HepG2 (cell line): ENCODE measurements at regions not wholly inside any gene's neighbourhood (a gene's known extent, or its start where the extent isn't known, plus 50 kb on each side); places are given as distances from the start of the nearest gene placed in this dataset.

ENCODE experiments used
- CTCF ChIP-seq: sonication (generic); formaldehyde crosslinking; IDR thresholded peaks from 2 replicates; pipeline ENCODE4 v1.5.0; 2020; ENCODE audit warnings: mild to moderate bottlenecking, missing genetic modification reagents, moderate library complexity
- FOXK1 ChIP-seq: sonication (generic); formaldehyde crosslinking; IDR thresholded peaks from 2 replicates; pipeline ENCODE4 v1.4.0; 2020; ENCODE audit warnings: low read depth, missing genetic modification reagents, borderline replicate concordance
- MEIS1 ChIP-seq: sonication (generic); formaldehyde crosslinking; IDR thresholded peaks from 2 replicates; pipeline ENCODE4 v1.9.0; 2021; ENCODE audit warnings: mild to moderate bottlenecking, missing genetic modification reagents, moderate library complexity, borderline replicate concordance
- NBN ChIP-seq: fragments of 450-650 bp; conservative IDR thresholded peaks from 2 replicates; pipeline ENCODE4 v1.6.1; 2017
- SNAI1 ChIP-seq: sonication (generic); formaldehyde crosslinking; IDR thresholded peaks from 2 replicates; pipeline ENCODE4 v1.5.0; 2020; ENCODE audit warnings: mild to moderate bottlenecking, missing genetic modification reagents, borderline replicate concordance
- U2AF2 ChIP-seq: fragments of 200-400 bp; formaldehyde crosslinking; IDR thresholded peaks from 2 replicates; pipeline ENCODE4 v1.6.1; 2017; ENCODE audit warnings: low read depth, mild to moderate bottlenecking, low read length
- ZBTB1 ChIP-seq: sonication (generic); formaldehyde crosslinking; IDR thresholded peaks from 2 replicates; pipeline ENCODE4 v1.4.0; 2020; ENCODE audit warnings: missing genetic modification reagents, borderline replicate concordance
- ZFP1 ChIP-seq: IDR thresholded peaks from 2 replicates; pipeline ENCODE4 v1.6.1; 2016
- ZNF510 ChIP-seq: sonication (generic); formaldehyde crosslinking; IDR thresholded peaks from 2 replicates; pipeline ENCODE4 v1.4.0; 2020; ENCODE audit warnings: low read depth, mild to moderate bottlenecking, missing genetic modification reagents
- ZNF678 ChIP-seq: sonication (generic); formaldehyde crosslinking; IDR thresholded peaks from 2 replicates; pipeline ENCODE4 v1.4.0; 2020; ENCODE audit warnings: mild to moderate bottlenecking, missing genetic modification reagents

DNA sequence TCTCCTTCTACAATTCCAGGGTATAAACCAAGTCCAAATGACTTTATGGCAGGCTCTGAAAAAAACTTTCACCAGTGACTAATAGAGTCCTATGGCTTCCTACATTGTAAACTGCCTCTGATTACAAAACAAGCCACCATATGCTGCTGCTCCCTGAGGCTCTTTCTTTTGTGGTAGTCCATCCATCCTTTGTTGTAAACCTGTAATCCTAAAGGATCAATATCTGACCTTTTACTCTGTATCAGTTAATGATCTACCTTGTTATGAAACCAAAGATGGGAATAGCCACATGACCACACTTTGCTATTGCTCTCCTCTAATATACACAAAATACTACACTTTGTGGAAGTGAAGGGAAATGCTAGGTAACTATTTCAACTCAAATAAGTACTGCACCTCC lies 434.7 kb upstream of the AGTR1 start:
- TF ChIP-seq ZNF510 (CRISPR knock-in tag), result no peak
- TF ChIP-seq ZBTB1, result no peak
- TF ChIP-seq U2AF2, result no peak
- no peak for TF ChIP-seq NBN
- no peak for TF ChIP-seq MEIS1 (CRISPR knock-in tag)
- no peak for TF ChIP-seq SNAI1 (CRISPR knock-in tag)
- no peak for TF ChIP-seq ZNF678
- no peak for TF ChIP-seq CTCF (CRISPR knock-in tag)
- TF ChIP-seq FOXK1 (CRISPR knock-in tag), result 0 out of 2 replicates have a peak, but pooled peaks have one; percentile 25
- no peak for TF ChIP-seq ZFP1 (CRISPR knock-in tag)
